Tibial nerve (tissue), 4 donors: ENCODE measurements at regions not wholly inside any gene's neighbourhood (a gene's known extent, or its start where the extent isn't known, plus 50 kb on each side); places are given as distances from the start of the nearest gene placed in this dataset.

Experiments
- DNase-seq, 2 donors: peaks; one replicate each; pipeline ENCODE4 v3.0.0-alpha.2; 2019; ENCODE audit warnings: low spot score in 2 of 2
- H3K27ac ChIP-seq, 4 donors: fragments of 200-600 bp; sonication (generic) in 3 of 4; one replicate each; pipeline ENCODE4 v1.5.1; 2017 to 2019; ENCODE audit warnings: mild to moderate bottlenecking in 1 of 4
- H3K27me3 ChIP-seq, 2 donors: fragments of 200-600 bp; sonication (generic) in 1 of 2; one replicate each; pipeline versions ENCODE4 v1.5.1 to v1.6.0; 2017 to 2019
- H3K36me3 ChIP-seq, 3 donors: fragments of 200-600 bp; sonication (generic); one replicate each; pipeline ENCODE4 v1.5.1; 2018 to 2019
- H3K4me1 ChIP-seq, 4 donors: fragments of 200-600 bp; sonication (generic) in 3 of 4; one replicate each; pipeline ENCODE4 v1.5.1; 2017 to 2019
- H3K4me3 ChIP-seq, 4 donors: fragments of 200-600 bp; sonication (generic) in 3 of 4; one replicate each; pipeline ENCODE4 v1.5.1; 2017 to 2019; ENCODE audit warnings: mild to moderate bottlenecking in 1 of 4, moderate library complexity in 1 of 4
- H3K9me3 ChIP-seq, 4 donors: fragments of 200-600 bp; sonication (generic) in 3 of 4; one replicate each; pipeline ENCODE4 v1.5.1; 2017 to 2019
- CTCF ChIP-seq, 5 experiments: fragments of 200-600 bp in 3 of 5; fragments of 450-650 bp in 2 of 5; sonication (generic) in 3 of 5; IDR thresholded peaks; one replicate each; pipeline ENCODE4 v1.5.1; 2016 to 2019; ENCODE audit warnings: antibody characterized with exemption in 5 of 5, mild to moderate bottlenecking in 3 of 5, moderate library complexity in 2 of 5
- EP300 ChIP-seq, 2 donors: sonication (generic); formaldehyde crosslinking; IDR thresholded peaks; one replicate each; pipeline ENCODE4 v1.6.1; 2017; ENCODE audit warnings: antibody characterized with exemption in 2 of 2, mild to moderate bottlenecking in 1 of 2
- POLR2A ChIP-seq, 2 donors: fragments of 450-650 bp; IDR thresholded peaks; one replicate each; pipeline ENCODE4 v1.6.1; 2017; ENCODE audit warnings: antibody characterized with exemption in 2 of 2, mild to moderate bottlenecking in 2 of 2, moderate library complexity in 2 of 2
- WGBS, 2 donors: methylation state at CpG; one replicate each; pipeline ENCODE4 v1.1.5; 2018; 5-methylcytosine and 5-hydroxymethylcytosine counted together

- Histone ChIP-seq H3K4me3 (no peak overlapping the region), H3K36me3 (no peaks in the 10 kb centered on the region), H3K27ac (no peak overlapping the region), H3K4me1 (peaks cover 0 to 27% (median 7%) of the 10 kb centered on the region in 4 donors), H3K9me3 (no peaks in the 10 kb centered on the region), H3K27me3 (no peaks in the 10 kb centered on the region)
- no peak for DNase-seq
- TF ChIP-seq CTCF (IDR thresholded peaks at IDR 0.05): no peak
- no peak for TF ChIP-seq POLR2A (IDR thresholded peaks at IDR 0.05)
- no peak for TF ChIP-seq EP300 (IDR thresholded peaks at IDR 0.05)
- WGBS, 2 donors: 36 to 57% methylated on average over 5 of the region's 5 CpGs
These were observed 321.8 kb downstream of the CD83 start for GRCh38 chr6:14439419-14439818.

GRCh38 chr6:14440215-14440910 is 322.8 kb downstream of the CD83 start:
- WGBS, 2 donors: 67 to 69% methylated on average over 4 of the region's 4 CpGs
- peak overlapping the region in 2 of 4 donors; percentile 20 to 72 for H3K27ac ChIP-seq

GRCh38 chr6:14440940-14441781 is 323.6 kb downstream of the CD83 start:
- H3K4me1 ChIP-seq: peaks cover 0 to 27% (median 7%) of the 10 kb centered on the region in 4 donors
- no peak for DNase-seq
- no peaks in the 10 kb centered on the region for H3K27me3 ChIP-seq
- WGBS, 2 donors: 34 to 39% methylated on average over 13 of the region's 13 CpGs
- H3K27ac ChIP-seq: peak overlapping the region in 2 of 4 donors; percentile 62 to 72
- TF ChIP-seq POLR2A (IDR thresholded peaks at IDR 0.05): no peak
- peak in 1 of 2 donors; percentile 13 for TF ChIP-seq EP300 (IDR thresholded peaks at IDR 0.05)
- no peak overlapping the region for H3K4me3 ChIP-seq
- no peaks in the 10 kb centered on the region for H3K36me3 ChIP-seq
- H3K9me3 ChIP-seq: no peaks in the 10 kb centered on the region

More at GRCh38 chr6:14440215-14440910, 322.8 kb downstream of the CD83 start:
- Histone ChIP-seq H3K9me3 (no peaks in the 10 kb centered on the region), H3K27me3 (no peaks in the 10 kb centered on the region), H3K4me3 (no peak overlapping the region), H3K36me3 (no peaks in the 10 kb centered on the region), H3K4me1 (peaks cover 0 to 27% (median 7%) of the 10 kb centered on the region in 4 donors)
- no peak for DNase-seq
- TF ChIP-seq POLR2A (IDR thresholded peaks at IDR 0.05) (no peak), EP300 (IDR thresholded peaks at IDR 0.05) (no peak), CTCF (IDR thresholded peaks at IDR 0.05) (no peak)

GRCh38 chr6:14442242-14442641 is 324.7 kb downstream of the CD83 start:
- DNase-seq: no peak
- WGBS, 2 donors: 68 to 69% methylated on average over 11 of the region's 11 CpGs
- TF ChIP-seq POLR2A (IDR thresholded peaks at IDR 0.05) (no peak), EP300 (IDR thresholded peaks at IDR 0.05) (no peak), CTCF (IDR thresholded peaks at IDR 0.05) (no peak)
- Histone ChIP-seq H3K36me3 (no peaks in the 10 kb centered on the region), H3K27ac (peak overlapping the region in 2 of 4 donors; percentile 39 to 72), H3K4me3 (no peak overlapping the region), H3K4me1 (peaks cover 0 to 27% (median 7%) of the 10 kb centered on the region in 4 donors), H3K9me3 (no peaks in the 10 kb centered on the region), H3K27me3 (no peaks in the 10 kb centered on the region)

- Histone ChIP-seq H3K4me3 (no peak overlapping the region), H3K9me3 (peaks cover 0 to 5% (median 2%) of the 10 kb centered on the region in 4 donors), H3K27ac (no peak overlapping the region), H3K36me3 (no peaks in the 10 kb centered on the region), H3K27me3 (no peaks in the 10 kb centered on the region), H3K4me1 (peaks cover 0 to 27% (median 7%) of the 10 kb centered on the region in 4 donors)
- TF ChIP-seq EP300 (IDR thresholded peaks at IDR 0.05): no peak
- no peak for TF ChIP-seq POLR2A (IDR thresholded peaks at IDR 0.05)
- no peak for TF ChIP-seq CTCF (IDR thresholded peaks at IDR 0.05)
- DNase-seq: no peak
- 80 to 82% methylated on average over 4 of the region's 4 CpGs for WGBS, 2 donors
These were observed 326.2 kb downstream of the CD83 start for GRCh38 chr6:14443629-14444268.
